Testis (tissue), 2 donors: ENCODE measurements at regions not wholly inside any gene's neighbourhood (a gene's known extent, or its start where the extent isn't known, plus 50 kb on each side); places are given as distances from the start of the nearest gene placed in this dataset.

Experiments used
- POLR2A ChIP-seq: fragments of 450-650 bp; IDR thresholded peaks from one replicate; pipeline ENCODE4 v1.6.1; 2017; ENCODE audit warnings: antibody characterized with exemption, mild to moderate bottlenecking, moderate library complexity
- TF ChIP-seq, protein P1 (sequence below), 3 experiments: fragments of 450-650 bp in 2 of 3; fragments of 200-600 bp in 1 of 3; sonication (generic) in 1 of 3; IDR thresholded peaks; one replicate each; pipeline ENCODE4 v1.5.1; 2016 to 2019; ENCODE audit warnings: antibody characterized with exemption in 3 of 3, mild to moderate bottlenecking in 2 of 3, moderate library complexity in 1 of 3

DNA sequence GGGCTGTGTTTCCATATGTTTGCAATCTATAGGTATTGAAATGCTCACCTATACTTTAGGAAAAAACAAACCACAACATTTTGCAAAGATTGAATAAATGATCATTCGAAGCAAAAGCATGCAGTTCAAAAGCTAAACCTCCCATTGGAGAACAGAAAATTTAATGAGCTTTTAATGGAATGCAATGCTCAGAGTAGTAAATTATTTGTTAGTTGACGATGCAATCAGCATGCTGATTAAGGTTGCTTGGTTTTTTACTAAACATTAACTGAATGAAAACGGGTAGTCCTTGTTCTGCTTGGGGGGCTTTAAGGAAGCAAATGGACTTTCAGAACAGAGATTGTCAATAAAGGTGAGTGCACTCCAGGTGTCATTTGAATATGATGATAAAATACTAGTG lies 123.3 kb upstream of the TMEM161B start:
- TF ChIP-seq, protein P1, sequence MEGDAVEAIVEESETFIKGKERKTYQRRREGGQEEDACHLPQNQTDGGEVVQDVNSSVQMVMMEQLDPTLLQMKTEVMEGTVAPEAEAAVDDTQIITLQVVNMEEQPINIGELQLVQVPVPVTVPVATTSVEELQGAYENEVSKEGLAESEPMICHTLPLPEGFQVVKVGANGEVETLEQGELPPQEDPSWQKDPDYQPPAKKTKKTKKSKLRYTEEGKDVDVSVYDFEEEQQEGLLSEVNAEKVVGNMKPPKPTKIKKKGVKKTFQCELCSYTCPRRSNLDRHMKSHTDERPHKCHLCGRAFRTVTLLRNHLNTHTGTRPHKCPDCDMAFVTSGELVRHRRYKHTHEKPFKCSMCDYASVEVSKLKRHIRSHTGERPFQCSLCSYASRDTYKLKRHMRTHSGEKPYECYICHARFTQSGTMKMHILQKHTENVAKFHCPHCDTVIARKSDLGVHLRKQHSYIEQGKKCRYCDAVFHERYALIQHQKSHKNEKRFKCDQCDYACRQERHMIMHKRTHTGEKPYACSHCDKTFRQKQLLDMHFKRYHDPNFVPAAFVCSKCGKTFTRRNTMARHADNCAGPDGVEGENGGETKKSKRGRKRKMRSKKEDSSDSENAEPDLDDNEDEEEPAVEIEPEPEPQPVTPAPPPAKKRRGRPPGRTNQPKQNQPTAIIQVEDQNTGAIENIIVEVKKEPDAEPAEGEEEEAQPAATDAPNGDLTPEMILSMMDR (IDR thresholded peaks at IDR 0.05): no peak
- no peak for TF ChIP-seq POLR2A
